ENCODE measurements at regions not wholly inside any gene's neighbourhood (a gene's known extent, or its start where the extent isn't known, plus 50 kb on each side); places are given as distances from the start of the nearest gene placed in this dataset.
"Not testable (repeated sequence)": the region's sequence is repeated elsewhere in the genome, so short reads cannot be mapped to it uniquely, and the experiment has no call there.

GRCh38 chr7:119647286-119647685 lies 625.7 kb upstream of the KCND2 start:
- DNase-seq = no peak

- DNase-seq = not testable (repeated sequence)
Observed at GRCh38 chr7:119648752-119649151, 624.2 kb upstream of the KCND2 start.

DNA sequence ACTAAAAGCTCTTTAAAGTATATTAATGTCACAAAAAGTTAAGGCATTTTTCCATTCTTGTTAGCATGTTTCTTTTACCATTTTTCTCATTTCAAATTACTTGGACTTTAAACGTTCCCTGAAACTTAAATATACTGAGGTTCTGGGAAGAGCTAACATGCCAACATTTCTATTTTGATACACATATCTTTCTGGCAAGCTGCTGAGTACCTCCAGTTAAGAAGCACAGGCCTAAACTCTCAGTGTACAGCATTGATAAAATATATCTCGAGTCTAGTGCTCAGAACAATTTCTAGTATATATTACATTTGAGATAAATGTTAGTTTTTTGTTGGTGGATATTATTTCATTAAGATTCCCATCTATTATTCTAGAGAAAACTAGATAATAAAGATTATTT lies 612.9 kb upstream of the KCND2 start:
- DNase-seq = no peak

DNA sequence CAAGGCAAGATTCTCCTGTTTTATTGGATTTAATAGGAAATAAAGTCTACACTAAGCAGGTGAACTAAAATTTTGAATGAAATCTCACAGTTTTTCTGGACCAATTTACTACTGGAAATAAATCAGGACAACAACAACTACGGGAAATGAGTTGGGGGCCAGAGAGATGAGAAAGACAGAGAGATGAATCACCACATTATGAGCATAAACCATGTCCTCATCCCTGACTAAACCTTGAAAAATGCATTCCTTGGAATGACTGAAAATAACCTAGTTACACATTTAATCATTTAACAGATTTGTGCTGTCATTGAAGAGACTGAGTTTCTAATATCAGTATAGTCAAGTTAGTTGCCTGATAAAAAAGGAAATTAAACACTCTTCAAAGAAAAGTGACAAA lies 608.4 kb upstream of the KCND2 start:
- no peak for DNase-seq

DNA sequence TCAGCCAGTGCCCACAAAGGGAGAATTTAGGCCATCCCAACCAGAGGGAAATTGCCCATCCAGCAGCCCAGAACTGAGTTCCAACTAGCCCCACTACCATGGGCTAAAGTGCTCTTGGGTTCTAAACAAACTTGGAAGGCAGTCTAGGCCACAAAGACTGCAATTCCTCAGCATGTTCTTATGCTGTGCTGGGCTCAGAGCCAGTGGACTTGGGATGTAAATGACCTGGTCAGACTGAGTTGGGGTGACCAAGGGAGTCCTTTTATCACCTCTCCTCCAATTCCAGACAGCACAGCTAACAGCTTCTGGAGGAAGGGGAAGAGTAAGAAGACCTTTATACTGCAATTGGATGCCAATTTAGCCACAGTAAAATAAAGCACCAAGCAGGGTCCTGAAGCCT lies 607.2 kb upstream of the KCND2 start:
- no peak for DNase-seq

- no peak for DNase-seq
Observed at GRCh38 chr7:119681336-119681735, 591.6 kb upstream of the KCND2 start.

DNA sequence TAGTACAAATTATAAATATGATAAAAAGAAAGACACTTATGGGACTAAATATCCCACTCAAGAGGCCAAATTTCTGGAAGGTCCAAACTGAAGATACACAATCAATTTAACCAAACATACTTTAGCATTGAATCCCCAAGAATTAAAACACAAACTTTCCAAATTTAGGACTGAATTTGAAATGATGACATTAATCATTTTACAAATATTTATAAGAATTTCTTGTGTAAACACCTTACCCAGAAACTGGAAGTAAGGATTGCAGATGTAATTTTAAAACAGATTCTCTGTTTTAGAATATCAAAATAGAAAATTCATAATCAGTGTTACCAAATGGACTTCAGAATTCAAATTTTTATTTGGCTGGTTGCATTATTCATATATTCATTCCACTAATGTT lies 588.2 kb upstream of the KCND2 start:
- DNase-seq = no peak

GRCh38 chr7:119685906-119686305 lies 587.1 kb upstream of the KCND2 start:
- no peak for DNase-seq

DNA sequence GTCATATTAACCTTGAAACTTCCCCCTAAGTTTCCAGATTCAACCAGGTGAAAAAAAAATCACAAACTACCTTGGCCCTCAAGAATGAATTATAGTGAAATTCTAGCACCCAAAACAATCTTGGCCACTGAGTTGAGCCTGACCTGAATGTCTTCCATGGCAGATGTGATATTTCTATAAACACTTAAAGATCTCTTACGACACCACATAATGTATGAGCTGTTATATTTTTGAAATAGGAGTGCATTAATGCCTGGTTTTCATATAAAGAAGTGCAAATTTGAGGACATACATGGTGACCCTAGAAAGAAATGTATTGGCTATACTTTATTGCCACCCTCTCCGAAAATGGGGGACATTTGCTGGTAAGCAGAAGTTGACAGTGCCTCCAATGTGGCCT lies 584.1 kb upstream of the KCND2 start:
- no peak for DNase-seq

GRCh38 chr7:119692541-119692940 lies 580.4 kb upstream of the KCND2 start:
- no peak for DNase-seq

DNA sequence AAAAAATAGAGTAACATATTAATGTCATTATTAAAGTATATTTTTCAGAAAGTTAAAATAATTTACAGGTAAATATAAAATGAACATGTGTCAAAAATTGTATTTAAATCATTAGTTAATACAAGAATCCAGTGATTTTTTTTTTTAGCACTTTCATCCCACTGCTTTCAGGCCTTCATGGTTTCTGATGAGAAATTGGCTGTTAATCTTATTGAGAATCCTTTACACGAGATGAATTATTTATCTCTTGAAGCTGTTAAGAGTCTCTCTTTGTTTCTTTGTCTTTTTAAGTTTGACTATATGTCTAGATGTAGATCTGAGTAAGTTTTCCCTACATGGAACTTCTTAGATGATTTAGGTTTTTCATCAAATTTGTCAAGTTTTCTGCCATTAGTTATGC lies 578.5 kb upstream of the KCND2 start:
- DNase-seq = no peak

DNA sequence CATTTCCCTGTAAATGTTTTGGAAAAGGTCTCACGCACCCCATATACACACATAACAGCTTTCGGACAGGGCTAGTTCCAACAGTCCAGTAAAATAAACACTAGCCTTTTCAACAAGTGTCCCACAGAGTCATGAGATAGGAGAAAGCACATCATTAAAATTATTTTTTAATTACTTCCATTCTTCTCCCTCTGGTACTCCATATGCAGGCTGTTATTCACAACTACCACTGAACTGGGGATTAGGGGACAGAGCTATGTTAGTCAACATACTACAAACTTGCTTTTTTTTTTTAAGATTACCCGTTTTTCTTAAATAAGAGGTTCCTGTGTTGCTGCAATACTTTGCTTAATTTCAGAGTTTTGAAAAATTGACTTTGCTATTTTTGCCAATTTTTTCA lies 576.6 kb upstream of the KCND2 start:
- DNase-seq = no peak

DNA sequence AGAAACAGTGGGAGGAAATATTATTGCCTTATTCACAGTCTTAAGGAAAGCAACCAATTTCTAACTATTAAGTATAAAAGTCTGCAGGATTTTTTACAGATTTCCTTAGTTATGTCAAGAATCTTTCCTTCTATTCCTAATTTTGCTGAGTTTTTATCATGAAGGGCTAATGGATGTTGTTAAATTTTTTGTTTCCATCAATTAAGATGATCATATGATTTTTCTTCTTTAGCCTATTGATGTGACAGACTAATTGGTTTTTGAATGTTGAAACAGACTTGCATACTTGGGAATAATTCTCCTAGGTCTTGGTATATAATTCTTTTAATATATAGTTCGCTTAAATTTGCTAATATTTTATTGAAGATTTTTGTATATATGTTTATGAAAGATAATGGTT lies 569.1 kb upstream of the KCND2 start:
- DNase-seq = no peak

DNA sequence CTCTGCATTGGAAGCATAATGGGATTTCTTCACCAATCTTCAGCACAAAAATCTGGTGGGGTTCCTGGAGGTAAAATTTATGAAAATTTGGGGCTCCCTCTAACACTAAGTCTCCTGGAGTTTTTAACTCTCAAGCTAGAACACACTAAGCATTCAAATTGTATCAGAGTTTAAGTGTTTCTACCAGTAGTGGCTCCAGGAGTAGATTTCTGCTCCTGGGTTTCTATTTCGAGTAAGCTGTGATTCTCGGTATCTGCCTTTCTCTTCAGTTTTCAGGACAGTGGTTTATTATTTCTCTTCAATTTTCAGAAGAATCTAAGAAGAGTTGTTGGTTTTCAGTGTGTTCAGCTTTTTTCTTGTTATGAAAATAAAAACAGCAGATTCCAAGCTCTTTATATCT lies 566.4 kb upstream of the KCND2 start:
- DNase-seq = no peak

DNA sequence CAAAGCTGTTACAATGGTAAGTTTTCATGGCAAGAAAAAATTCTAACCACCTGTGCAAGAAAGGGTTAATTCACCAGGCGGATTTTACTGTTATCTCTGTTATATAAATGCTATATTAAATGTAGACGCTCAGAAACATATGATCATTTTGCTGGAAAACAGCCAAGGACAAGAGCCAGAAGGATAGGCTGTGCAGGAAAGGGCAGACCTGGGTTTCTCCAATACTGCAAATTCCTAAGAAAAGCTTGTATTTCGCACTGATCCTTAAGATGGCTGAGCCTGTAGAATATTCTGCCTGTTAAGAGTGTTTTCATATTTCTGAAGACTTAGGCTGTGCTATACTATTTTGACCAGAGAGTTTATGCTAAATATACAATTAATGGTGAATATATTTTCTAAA lies 564.1 kb upstream of the KCND2 start:
- no peak for DNase-seq

GRCh38 chr7:119711104-119711503 lies 561.9 kb upstream of the KCND2 start:
- no peak for DNase-seq

DNA sequence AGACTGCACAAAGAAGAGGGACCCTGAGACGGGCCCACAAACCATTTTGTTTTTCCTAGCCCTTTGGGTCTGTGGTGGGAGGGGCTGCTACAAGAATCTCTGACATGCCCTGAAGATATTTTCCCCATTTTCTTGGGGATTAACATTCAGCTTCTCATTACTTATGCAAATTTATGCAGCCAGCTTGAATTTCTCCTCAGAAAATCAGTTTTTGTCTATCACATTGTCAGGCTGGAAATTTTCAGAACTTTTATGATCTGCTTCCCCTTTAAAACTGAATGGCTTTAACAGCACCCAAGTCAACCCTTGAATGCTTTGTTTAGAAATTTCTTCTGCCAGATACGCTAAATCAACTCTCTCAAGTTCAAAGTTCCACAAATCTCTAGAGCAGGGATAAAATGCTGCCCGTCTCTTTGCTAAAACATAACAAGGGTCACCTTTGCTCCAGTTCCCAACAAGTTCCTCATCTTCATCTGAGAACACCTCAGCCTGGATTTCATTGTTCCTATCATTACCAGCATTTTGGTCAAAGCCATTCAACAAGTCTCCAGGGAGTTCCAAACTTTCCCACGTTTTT lies 560.0 kb upstream of the KCND2 start:
- no peak for DNase-seq

GRCh38 chr7:119713606-119714005 lies 559.4 kb upstream of the KCND2 start:
- DNase-seq = no peak

DNA sequence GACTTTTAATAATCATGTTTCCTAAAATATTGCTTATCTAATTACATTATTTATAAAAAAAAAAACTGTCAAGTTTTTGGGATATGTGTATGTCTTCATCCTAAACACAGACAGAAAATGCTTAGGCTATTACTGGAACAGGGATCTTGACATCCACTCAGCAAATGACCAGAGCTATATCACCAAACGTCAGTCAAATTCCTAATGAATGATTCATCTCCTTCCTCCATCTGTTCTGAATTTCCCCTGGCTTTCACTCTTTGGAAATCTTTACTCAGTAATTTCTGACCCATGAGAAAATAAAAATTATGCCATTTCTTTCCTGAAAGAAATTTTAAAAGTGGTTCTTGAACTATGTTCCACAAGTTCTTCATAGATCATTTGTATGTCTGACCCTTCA lies 552.4 kb upstream of the KCND2 start:
- DNase-seq = no peak

DNA sequence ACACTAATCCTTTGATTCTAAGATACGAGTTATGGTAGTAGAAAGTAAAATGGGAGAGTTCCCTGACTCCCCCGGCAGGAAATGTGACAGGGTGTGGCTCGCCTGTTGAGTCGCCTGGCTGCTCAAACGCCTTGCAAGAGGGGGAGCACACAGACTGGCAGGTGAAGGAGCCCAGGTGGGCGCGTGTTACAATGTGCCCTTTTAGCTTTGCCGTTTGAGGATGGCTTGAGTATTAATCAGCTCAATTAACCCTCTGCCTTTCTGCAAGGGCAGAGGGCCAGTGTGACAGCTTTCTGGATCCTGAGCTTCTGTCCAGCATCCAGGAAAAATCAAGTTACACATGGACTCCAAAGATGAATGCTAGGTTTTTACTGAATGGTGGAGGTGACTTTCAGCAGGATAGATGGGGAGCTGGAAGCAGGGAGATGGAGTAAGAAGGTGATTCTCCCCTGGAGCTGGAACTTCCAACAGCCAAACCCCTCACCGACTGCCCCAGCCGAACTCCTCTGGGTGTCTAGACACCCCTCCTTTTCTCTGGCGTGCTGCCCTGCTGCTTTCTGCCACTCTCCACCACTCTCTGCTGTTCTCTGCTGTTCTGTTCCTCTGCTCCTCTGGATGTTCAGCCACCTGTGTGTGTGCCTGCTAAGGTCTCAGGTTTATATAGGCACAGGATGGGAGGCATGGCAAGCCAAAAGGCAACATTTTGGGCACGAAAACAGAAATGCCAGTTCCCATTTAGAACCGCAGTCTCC lies 548.8 kb upstream of the KCND2 start:
- DNase-seq = no peak

DNA sequence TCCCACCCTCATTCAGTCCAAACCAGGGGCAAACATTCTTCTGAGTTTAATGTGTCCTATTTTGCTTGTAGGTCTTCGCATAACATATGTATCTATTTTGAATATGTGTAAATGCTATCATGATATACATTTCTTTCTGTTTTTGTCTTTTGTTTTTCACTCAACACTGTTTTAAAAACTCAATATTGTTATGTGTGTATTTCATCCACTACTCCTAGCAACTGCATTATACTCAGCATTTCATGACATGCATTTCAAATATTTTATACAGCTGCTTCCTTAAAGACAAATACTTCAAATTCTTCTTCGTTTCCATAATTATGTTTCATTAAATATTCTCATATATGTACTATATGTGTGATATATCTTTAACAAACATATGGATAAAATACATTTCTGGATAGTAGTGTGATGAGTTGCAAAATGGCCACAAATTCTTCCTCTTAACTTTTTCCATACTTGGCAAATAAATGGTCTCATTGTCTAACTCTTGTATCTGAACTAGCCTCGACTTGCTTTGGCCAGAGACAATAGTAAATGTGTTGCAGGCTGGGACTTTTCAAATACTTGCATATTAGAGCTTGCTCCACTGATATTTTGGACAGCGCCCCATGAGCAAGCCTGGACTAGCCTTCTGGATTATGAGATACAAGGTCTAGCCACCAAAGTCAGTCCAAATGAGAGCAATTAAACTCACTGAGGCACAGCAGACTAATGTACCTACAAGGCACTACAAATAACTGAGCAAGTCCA lies 539.7 kb upstream of the KCND2 start:
- DNase-seq = no peak

- DNase-seq = no peak
Observed at GRCh38 chr7:119737390-119737789, 535.6 kb upstream of the KCND2 start.

GRCh38 chr7:119745280-119745679 lies 527.7 kb upstream of the KCND2 start:
- DNase-seq = not testable (repeated sequence)

GRCh38 chr7:119748251-119748860 lies 524.6 kb upstream of the KCND2 start:
- no peak for DNase-seq
